IMR-90 (cell line): ENCODE measurements at regions not wholly inside any gene's neighbourhood (a gene's known extent, or its start where the extent isn't known, plus 50 kb on each side); places are given as distances from the start of the nearest gene placed in this dataset.

Experiments
- FOS ChIP-seq: fragments of 150-350 bp; IDR thresholded peaks from 2 replicates; pipeline ENCODE4 v1.6.1; 2016; ENCODE audit warnings: low read depth, low read length
- NFE2L2 ChIP-seq: fragments of 150-350 bp; IDR thresholded peaks from 2 replicates; pipeline ENCODE4 v1.6.1; 2016; ENCODE audit warnings: low read depth, mild to moderate bottlenecking, low read length
- POLR2A ChIP-seq: IDR thresholded peaks from 2 replicates; pipeline ENCODE4 v1.6.1; 2012; ENCODE audit warnings: mild to moderate bottlenecking, low read depth, low read length
- RAD21 ChIP-seq: IDR thresholded peaks from 2 replicates; pipeline ENCODE4 v1.6.1; 2012; ENCODE audit warnings: low read length, improper control_type of control experiment
- RCOR1 ChIP-seq: IDR thresholded peaks from 2 replicates; pipeline ENCODE4 v1.6.1; 2012; ENCODE audit warnings: mild to moderate bottlenecking, low read length, improper control_type of control experiment; ENCODE audit not compliant: insufficient replicate concordance
- SMC3 ChIP-seq: fragments of 150-350 bp; IDR thresholded peaks from 2 replicates; pipeline ENCODE4 v1.6.1; 2016; ENCODE audit warnings: low read depth, mild to moderate bottlenecking, antibody characterized with exemption, low read length, moderate library complexity
- TF ChIP-seq, protein P1 (sequence below): conservative IDR thresholded peaks from 2 replicates; pipeline ENCODE4 v1.5.1; 2012; ENCODE audit warnings: mild to moderate bottlenecking, low read depth, low read length, improper control_type of control experiment

GRCh38 chr3:22507709-22508108, 695.4 kb upstream of the UBE2E2 start:
- TF ChIP-seq SMC3 (no peak), POLR2A (no peak), NFE2L2 (no peak), RCOR1 (no peak), FOS (no peak), RAD21 (no peak)
- TF ChIP-seq, protein P1, sequence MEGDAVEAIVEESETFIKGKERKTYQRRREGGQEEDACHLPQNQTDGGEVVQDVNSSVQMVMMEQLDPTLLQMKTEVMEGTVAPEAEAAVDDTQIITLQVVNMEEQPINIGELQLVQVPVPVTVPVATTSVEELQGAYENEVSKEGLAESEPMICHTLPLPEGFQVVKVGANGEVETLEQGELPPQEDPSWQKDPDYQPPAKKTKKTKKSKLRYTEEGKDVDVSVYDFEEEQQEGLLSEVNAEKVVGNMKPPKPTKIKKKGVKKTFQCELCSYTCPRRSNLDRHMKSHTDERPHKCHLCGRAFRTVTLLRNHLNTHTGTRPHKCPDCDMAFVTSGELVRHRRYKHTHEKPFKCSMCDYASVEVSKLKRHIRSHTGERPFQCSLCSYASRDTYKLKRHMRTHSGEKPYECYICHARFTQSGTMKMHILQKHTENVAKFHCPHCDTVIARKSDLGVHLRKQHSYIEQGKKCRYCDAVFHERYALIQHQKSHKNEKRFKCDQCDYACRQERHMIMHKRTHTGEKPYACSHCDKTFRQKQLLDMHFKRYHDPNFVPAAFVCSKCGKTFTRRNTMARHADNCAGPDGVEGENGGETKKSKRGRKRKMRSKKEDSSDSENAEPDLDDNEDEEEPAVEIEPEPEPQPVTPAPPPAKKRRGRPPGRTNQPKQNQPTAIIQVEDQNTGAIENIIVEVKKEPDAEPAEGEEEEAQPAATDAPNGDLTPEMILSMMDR: no peak
